C4-2B (cell line): ENCODE measurements at regions not wholly inside any gene's neighbourhood (a gene's known extent, or its start where the extent isn't known, plus 50 kb on each side); places are given as distances from the start of the nearest gene placed in this dataset.

Source experiments
- CTCF ChIP-seq: fragments of 450-650 bp; conservative IDR thresholded peaks from 2 replicates; pipeline ENCODE4 v1.5.1; 2017; ENCODE audit warnings: mild to moderate bottlenecking
- ZFX ChIP-seq: fragments of 450-650 bp; IDR thresholded peaks from 2 replicates; pipeline ENCODE4 v1.6.1; 2017

GRCh38 chr10:78176320-78177317 lies 143.0 kb downstream of the RPS24 start:
- no peak for TF ChIP-seq CTCF
- TF ChIP-seq ZFX: no peak
